ENCODE measurements at regions not wholly inside any gene's neighbourhood (a gene's known extent, or its start where the extent isn't known, plus 50 kb on each side); places are given as distances from the start of the nearest gene placed in this dataset. TPM values are rescaled to one million over a fixed set of nuclear protein-coding genes. Genes with fewer than 3 reads are reported as not detected.

DNA sequence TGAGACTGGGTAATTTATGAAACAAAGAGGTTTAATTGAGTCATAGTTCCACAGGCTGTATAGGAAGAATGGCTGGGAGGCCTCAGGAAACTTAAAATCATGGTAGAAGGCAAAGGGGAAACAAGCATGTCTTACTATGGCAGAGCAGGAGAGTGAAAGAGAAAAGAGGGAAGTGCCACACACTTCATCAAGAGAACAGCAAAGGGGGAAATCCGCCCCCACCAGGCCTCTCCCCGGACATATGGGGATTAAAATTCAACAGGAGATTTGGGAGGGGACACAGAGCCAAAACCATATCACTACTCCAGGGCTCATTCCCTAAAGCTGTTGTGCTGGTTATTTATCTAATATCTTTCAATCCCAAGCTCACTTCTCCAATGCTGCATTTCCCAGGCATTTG lies 50.2 kb upstream of the NR3C1 start:
- TF ChIP-seq, protein P1, sequence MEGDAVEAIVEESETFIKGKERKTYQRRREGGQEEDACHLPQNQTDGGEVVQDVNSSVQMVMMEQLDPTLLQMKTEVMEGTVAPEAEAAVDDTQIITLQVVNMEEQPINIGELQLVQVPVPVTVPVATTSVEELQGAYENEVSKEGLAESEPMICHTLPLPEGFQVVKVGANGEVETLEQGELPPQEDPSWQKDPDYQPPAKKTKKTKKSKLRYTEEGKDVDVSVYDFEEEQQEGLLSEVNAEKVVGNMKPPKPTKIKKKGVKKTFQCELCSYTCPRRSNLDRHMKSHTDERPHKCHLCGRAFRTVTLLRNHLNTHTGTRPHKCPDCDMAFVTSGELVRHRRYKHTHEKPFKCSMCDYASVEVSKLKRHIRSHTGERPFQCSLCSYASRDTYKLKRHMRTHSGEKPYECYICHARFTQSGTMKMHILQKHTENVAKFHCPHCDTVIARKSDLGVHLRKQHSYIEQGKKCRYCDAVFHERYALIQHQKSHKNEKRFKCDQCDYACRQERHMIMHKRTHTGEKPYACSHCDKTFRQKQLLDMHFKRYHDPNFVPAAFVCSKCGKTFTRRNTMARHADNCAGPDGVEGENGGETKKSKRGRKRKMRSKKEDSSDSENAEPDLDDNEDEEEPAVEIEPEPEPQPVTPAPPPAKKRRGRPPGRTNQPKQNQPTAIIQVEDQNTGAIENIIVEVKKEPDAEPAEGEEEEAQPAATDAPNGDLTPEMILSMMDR (IDR thresholded peaks at IDR 0.05), result no peak
- TF ChIP-seq POLR2A (IDR thresholded peaks at IDR 0.05) (no peak), POLR2AphosphoS5 (IDR thresholded peaks at IDR 0.05; ENCODE audit: insufficient read depth in 1 of 2, low read depth in 1 of 2) (no peak)
- intact Hi-C loops (cut with DNase I), result no loop called here
- no peaks in the 10 kb centered on the region for H3K36me3 ChIP-seq
- no peak overlapping the region for H3K27ac ChIP-seq
- H3K27me3 ChIP-seq, result no peaks in the 10 kb centered on the region
- H3K4me1 ChIP-seq, result no peaks in the 10 kb centered on the region
- no peak overlapping the region for H3K4me3 ChIP-seq
- DNase-seq (ENCODE audit: extremely low spot score in 2 of 2), result no peak
- H3K9me3 ChIP-seq, result no peaks in the 10 kb centered on the region

Small RNAs in the stretch of these regions (microRNA-seq; reads per million reads assigned to microRNA genes)
- not detected for gene MIR5197 (ENCODE audit: borderline number of aligned reads, borderline replicate concordance)

Small RNAs in the stretch of these regions (small RNA-seq; reads per million reads assigned to genes)
- gene MIR5197 (not detected), gene RNU7-156P (not detected)
